ENCODE measurements at regions not wholly inside any gene's neighbourhood (a gene's known extent, or its start where the extent isn't known, plus 50 kb on each side); places are given as distances from the start of the nearest gene placed in this dataset.

- peak overlapping the region; percentile 84 for H2BK120ac ChIP-seq (replicated peaks; ENCODE audit: low read depth, low read length)
- H3K23me2 ChIP-seq (ENCODE audit: low read depth, low read length), result peaks cover 2% of the 10 kb centered on the region; the same call in 1 of the 2 replicates
- H2AFZ ChIP-seq (ENCODE audit: low read length), result no peak overlapping the region
- peaks cover 2 to 12% (median 7%) of the 10 kb centered on the region in 4 experiments; a peak in 6 of 7 replicates for H3K27me3 ChIP-seq (replicated peaks in 1 of 4; ENCODE audit: control insufficient read depth in 3 of 4, extremely low read depth in 1 of 4, insufficient read depth in 3 of 4, low read length in 3 of 4)
- H3K14ac ChIP-seq (ENCODE audit: insufficient read length), result no peak overlapping the region
- H3K23ac ChIP-seq (ENCODE audit: insufficient read length), result no peak overlapping the region
- H4K91ac ChIP-seq (replicated peaks; ENCODE audit: insufficient read length, low read length), result peak overlapping the region; percentile 88
- H3K4me2 ChIP-seq (ENCODE audit: insufficient read depth in 1 of 2, low read depth in 2 of 2, low read length in 2 of 2), result peak overlapping the region in 1 of 2 experiments; percentile 79; a peak in 1 of 4 replicates
- peak overlapping the region; percentile 100; the same call in 1 of the 2 replicates for H2BK5ac ChIP-seq (ENCODE audit: low read depth, low read length)
- peak overlapping the region; percentile 53; the same call in 1 of the 2 replicates for H2BK12ac ChIP-seq (ENCODE audit: low read depth, low read length)
- peaks cover 7 to 44% (median 32%) of the 10 kb centered on the region in 4 experiments for H3K4me1 ChIP-seq (replicated peaks in 1 of 4; ENCODE audit: control insufficient read depth in 3 of 4, insufficient read depth in 4 of 4, low read length in 3 of 4)
- peak overlapping the region; percentile 35; the same call in 1 of the 2 replicates for H3K18ac ChIP-seq (ENCODE audit: extremely low read depth, low read length)
- no peaks in the 10 kb centered on the region for H3K36me3 ChIP-seq (ENCODE audit: control insufficient read depth in 2 of 4, insufficient read depth in 4 of 4, low read length in 3 of 4)
- H3K56ac ChIP-seq (replicated peaks; ENCODE audit: insufficient read length, low read depth, low read length), result no peak overlapping the region
- no peaks in the 10 kb centered on the region for H3K79me2 ChIP-seq (ENCODE audit: control insufficient read depth in 1 of 2, insufficient read depth in 2 of 2, low read length in 2 of 2)
- TF ChIP-seq BCL11A (IDR thresholded peaks at IDR 0.05; ENCODE audit: low read depth in 2 of 2, low read length in 2 of 2) (no peak), KDM4A (IDR thresholded peaks at IDR 0.05; ENCODE audit: low read depth, low read length, severe bottlenecking) (no peak), MAFK (IDR thresholded peaks at IDR 0.05; ENCODE audit: low read depth, low read length) (no peak), KDM1A (IDR thresholded peaks at IDR 0.05; ENCODE audit: borderline replicate concordance, low read length) (no peak), CEBPB (IDR thresholded peaks at IDR 0.05; ENCODE audit: low read depth, low read length) (no peak)
- peak overlapping the region; percentile 33 for H3K4ac ChIP-seq (replicated peaks; ENCODE audit: insufficient read length, low read depth, low read length)
- POLR2A ChIA-PET (ENCODE audit: partially characterized antibody), result interaction anchor here (1.8 to 1.9 kb wide), 2 partner anchors 41 to 42 kb away, joined by 6 to 7 read pairs; no protein-coding TSS in a partner anchor
- H2BK20ac ChIP-seq (ENCODE audit: low read length), result peak overlapping the region; percentile 93; the same call in 1 of the 2 replicates
- WGBS, 2 experiments (ENCODE audit: extremely low coverage in 1 of 2, insufficient coverage in 1 of 2, insufficient read length in 1 of 2, insufficient replicate concordance in 2 of 2, low coverage in 1 of 2, low lambda C conversion rate in 2 of 2, missing lambda C conversion rate in 1 of 2), result 83% methylated on average over 14 of the region's 14 CpGs; no CpG with 5 or more reads in 1 of the 2 experiments
- no peak overlapping the region for H3K4me3 ChIP-seq (ENCODE audit: extremely low read depth in 1 of 4, insufficient read depth in 2 of 4, low read depth in 3 of 4, low read length in 4 of 4)
- no peak for DNase-seq (ENCODE audit: low read depth in 1 of 2, low spot score in 2 of 2)
- no peaks in the 10 kb centered on the region for H3K79me1 ChIP-seq (ENCODE audit: low read depth, low read length)
- CTCF ChIA-PET (ENCODE audit: partially characterized antibody), result no interaction called here
- no peak overlapping the region for H3K9ac ChIP-seq (replicated peaks in 1 of 4; ENCODE audit: extremely low read depth in 1 of 4, low read depth in 3 of 4, low read length in 3 of 4)
- no peak overlapping the region for H3K27ac ChIP-seq (ENCODE audit: low read depth, low read length)
- no peak for FAIRE-seq
- H2AK5ac ChIP-seq (ENCODE audit: low read depth, low read length), result 0 out of 2 replicates have a peak overlapping the region, but pooled peaks have one; percentile 10
- peak overlapping the region; percentile 65; the same call in 1 of the 2 replicates for H2BK15ac ChIP-seq (ENCODE audit: low read length)
- no peaks in the 10 kb centered on the region for H3K9me3 ChIP-seq (ENCODE audit: insufficient read depth in 2 of 2, low read depth in 1 of 2, low read length in 1 of 2)
- H4K8ac ChIP-seq (ENCODE audit: extremely low read depth, insufficient read depth, low read length), result no peak overlapping the region
- H4K20me1 ChIP-seq (replicated peaks in 1 of 2; ENCODE audit: control insufficient read depth in 1 of 2, insufficient read depth in 2 of 2, low read length in 2 of 2), result no peaks in the 10 kb centered on the region
- H4K5ac ChIP-seq (ENCODE audit: insufficient read length, low read depth, low read length), result no peak overlapping the region
Measured at GRCh38 chr9:129555512-129556215, 65.2 kb downstream of the C9orf50 start.
